ENCODE measurements at regions not wholly inside any gene's neighbourhood (a gene's known extent, or its start where the extent isn't known, plus 50 kb on each side); places are given as distances from the start of the nearest gene placed in this dataset.

- Histone ChIP-seq H3K4me3 (no peak overlapping the region), H3K27ac (no peak overlapping the region)
Observed at GRCh38 chr2:221197225-221197856, 374.8 kb downstream of the EPHA4 start.

GRCh38 chr2:221198309-221198708, 373.8 kb downstream of the EPHA4 start:
- Histone ChIP-seq H3K4me3 (no peak overlapping the region), H3K27ac (no peak overlapping the region)

GRCh38 chr2:221200184-221200839, 371.8 kb downstream of the EPHA4 start:
- Histone ChIP-seq H3K4me3 (no peak overlapping the region), H3K27ac (no peak overlapping the region)

- Histone ChIP-seq H3K4me3 (no peak overlapping the region), H3K27ac (no peak overlapping the region)
Observed at GRCh38 chr2:221202431-221202830, 369.7 kb downstream of the EPHA4 start.

- H3K27ac ChIP-seq: no peak overlapping the region
- H3K4me3 ChIP-seq: no peak overlapping the region
Observed at GRCh38 chr2:221203125-221203524, 369.0 kb downstream of the EPHA4 start.

- Histone ChIP-seq H3K27ac (no peak overlapping the region), H3K4me3 (no peak overlapping the region)
Observed at GRCh38 chr2:221203856-221204255, 368.2 kb downstream of the EPHA4 start.

GRCh38 chr2:221204699-221205098, 367.4 kb downstream of the EPHA4 start:
- no peak overlapping the region for H3K4me3 ChIP-seq
- H3K27ac ChIP-seq: no peak overlapping the region

GRCh38 chr2:221205103-221205673, 366.9 kb downstream of the EPHA4 start:
- no peak overlapping the region for H3K27ac ChIP-seq

GRCh38 chr2:221210686-221211085, 361.4 kb downstream of the EPHA4 start:
- no peak overlapping the region for H3K4me3 ChIP-seq
- no peak overlapping the region for H3K27ac ChIP-seq

More at GRCh38 chr2:221205103-221205673, 366.9 kb downstream of the EPHA4 start:
- H3K4me3 ChIP-seq: no peak overlapping the region

GRCh38 chr2:221211653-221212052, 360.5 kb downstream of the EPHA4 start:
- Histone ChIP-seq H3K4me3 (no peak overlapping the region), H3K27ac (no peak overlapping the region)

GRCh38 chr2:221212105-221212504, 360.0 kb downstream of the EPHA4 start:
- Histone ChIP-seq H3K4me3 (no peak overlapping the region), H3K27ac (no peak overlapping the region)

- Histone ChIP-seq H3K4me3 (no peak overlapping the region), H3K27ac (no peak overlapping the region)
Observed at GRCh38 chr2:221215487-221215886, 356.6 kb downstream of the EPHA4 start.

GRCh38 chr2:221216636-221217035, 355.5 kb downstream of the EPHA4 start:
- H3K4me3 ChIP-seq: no peak overlapping the region
- no peak overlapping the region for H3K27ac ChIP-seq

- Histone ChIP-seq H3K4me3 (no peak overlapping the region), H3K27ac (no peak overlapping the region)
Observed at GRCh38 chr2:221225752-221226151, 346.4 kb downstream of the EPHA4 start.

- H3K27ac ChIP-seq: no peak overlapping the region
- no peak overlapping the region for H3K4me3 ChIP-seq
Observed at GRCh38 chr2:221228214-221228769, 343.8 kb downstream of the EPHA4 start.

GRCh38 chr2:221229099-221229498, 343.0 kb downstream of the EPHA4 start:
- peak overlapping the region in 1 of 21 experiments; percentile 24 for H3K27ac ChIP-seq
- no peak overlapping the region for H3K4me3 ChIP-seq

GRCh38 chr2:221231511-221231910, 340.6 kb downstream of the EPHA4 start:
- Histone ChIP-seq H3K27ac (no peak overlapping the region), H3K4me3 (no peak overlapping the region)

- Histone ChIP-seq H3K27ac (peak overlapping the region in 2 of 21 experiments; percentile 14 to 48), H3K4me3 (no peak overlapping the region)
Observed at GRCh38 chr2:221235941-221236340, 336.2 kb downstream of the EPHA4 start.

- H3K4me3 ChIP-seq: no peak overlapping the region
- H3K27ac ChIP-seq: no peak overlapping the region
Observed at GRCh38 chr2:221241072-221241471, 331.0 kb downstream of the EPHA4 start.

GRCh38 chr2:221243771-221244170, 328.3 kb downstream of the EPHA4 start:
- Histone ChIP-seq H3K27ac (peak overlapping the region in 1 of 21 experiments; percentile 18), H3K4me3 (no peak overlapping the region)

- Histone ChIP-seq H3K4me3 (no peak overlapping the region), H3K27ac (no peak overlapping the region)
Observed at GRCh38 chr2:221245045-221245444, 327.1 kb downstream of the EPHA4 start.
